Caco-2 (cell line): ENCODE measurements at regions not wholly inside any gene's neighbourhood (a gene's known extent, or its start where the extent isn't known, plus 50 kb on each side); places are given as distances from the start of the nearest gene placed in this dataset.

ENCODE experiments used
- BruUV-seq: library from RNA; stranded (reverse); fragments of 400-500 nt; replicated peaks from 2 replicates; lab custom pipeline; 2021; lab: Mats Ljungman, UMichigan
- CTCF ChIA-PET: fragments of 300-600 bp; sonication (Branson Sonifier 250); formaldehyde crosslinking; loops from one replicate; lab custom pipeline; 2022; ENCODE audit warnings: antibody characterized with exemption; lab: Charles Lee
- POLR2A ChIA-PET: fragments of 300-600 bp; sonication (Branson Sonifier 250); formaldehyde crosslinking; loops from one replicate; lab custom pipeline; 2022; ENCODE audit warnings: antibody characterized with exemption; lab: Charles Lee
- DNase-seq, 2 experiments: peaks; one replicate each; pipeline versions ENCODE4 v3.0.0 to v3.0.0-alpha.2; 2020 to 2022
- H3K27me3 ChIP-seq: replicated peaks from 2 replicates; pipeline ENCODE4 v1.6.0; 2011; ENCODE audit warnings: low read length; ENCODE audit not compliant: control insufficient read depth, insufficient read depth
- H3K36me3 ChIP-seq: 2 replicates; pipeline ENCODE4 v1.5.1; 2011; ENCODE audit warnings: low read length; ENCODE audit not compliant: control insufficient read depth, insufficient read depth
- H3K4me1 ChIP-seq: fragments of 250-450 bp; sonication (Bioruptor Pico); 2 replicates; pipeline ENCODE4 v1.5.1; 2020; ENCODE audit warnings: mild to moderate bottlenecking
- H3K4me3 ChIP-seq: 2 replicates; pipeline ENCODE4 v1.5.1; 2011; ENCODE audit warnings: low read depth, mild to moderate bottlenecking, control low read depth, low read length
- H3K9me3 ChIP-seq: fragments of 250-450 bp; sonication (Bioruptor Pico); 2 replicates; pipeline ENCODE4 v1.5.1; 2020; ENCODE audit warnings: mild to moderate bottlenecking, moderate library complexity
- H3K27ac Mint-ChIP-seq: one replicate; pipeline ENCODE4 v1.8.0; 2022; ENCODE audit warnings: mixed read lengths; ENCODE audit not compliant: unreplicated experiment
- H3K27me3 Mint-ChIP-seq: one replicate; pipeline ENCODE4 v1.8.0; 2022; ENCODE audit warnings: mixed read lengths; ENCODE audit not compliant: insufficient read depth, unreplicated experiment
- H3K36me3 Mint-ChIP-seq: one replicate; pipeline ENCODE4 v1.8.0; 2022; ENCODE audit warnings: mild to moderate bottlenecking, mixed read lengths; ENCODE audit not compliant: insufficient read depth, unreplicated experiment
- H3K4me1 Mint-ChIP-seq: one replicate; pipeline ENCODE4 v1.8.0; 2022; ENCODE audit warnings: low read depth, mixed read lengths; ENCODE audit not compliant: unreplicated experiment
- H3K4me3 Mint-ChIP-seq: one replicate; pipeline ENCODE4 v1.8.0; 2022; ENCODE audit warnings: mild to moderate bottlenecking, moderate library complexity, mixed read lengths; ENCODE audit not compliant: unreplicated experiment
- H3K9me3 Mint-ChIP-seq: one replicate; pipeline ENCODE4 v1.8.0; 2022; ENCODE audit warnings: mixed read lengths; ENCODE audit not compliant: unreplicated experiment
- intact Hi-C: fragments of 100-400 bp; cut with micrococcal nuclease; formaldehyde crosslinking; loops from one replicate; pipeline ENCODE4 v1.10.0; 2022; ENCODE audit not compliant: unreplicated experiment
- TF ChIP-seq, protein P1 (sequence below), 2 experiments: fragments of 200-600 bp in 1 of 2; IDR thresholded peaks; 1 replicate in 1 of 2; 2 replicates in 1 of 2; pipeline versions ENCODE4 v1.5.1 to v1.8.0; 2011 to 2022; ENCODE audit warnings: antibody characterized with exemption in 1 of 2, control low read depth in 1 of 2, inconsistent platforms in 1 of 2, low read depth in 1 of 2, low read length in 1 of 2, mild to moderate bottlenecking in 1 of 2, moderate library complexity in 1 of 2; ENCODE audit not compliant: insufficient read depth in 1 of 2, severe bottlenecking in 1 of 2, unreplicated experiment in 1 of 2

GRCh38 chr13:21987793-21988192 lies 316.9 kb downstream of the FGF9 start:
- Histone ChIP-seq H3K9me3 (no peaks in the 10 kb centered on the region), H3K4me1 (0 out of 2 replicates have a peak, but pooled peaks cover 4% of the 10 kb centered on the region), H3K36me3 (no peaks in the 10 kb centered on the region), H3K27me3 (no peaks in the 10 kb centered on the region), H3K4me3 (no peak overlapping the region)
- CTCF ChIA-PET = no interaction called here
- no peaks in the 10 kb centered on the region for H3K36me3 Mint-ChIP-seq
- H3K27me3 Mint-ChIP-seq = no peaks in the 10 kb centered on the region
- H3K4me3 Mint-ChIP-seq = no peak overlapping the region
- no TSS peak for BruUV-seq
- no peaks in the 10 kb centered on the region for H3K9me3 Mint-ChIP-seq
- no peaks in the 10 kb centered on the region for H3K4me1 Mint-ChIP-seq
- DNase-seq = no peak
- intact Hi-C loops = no loop called here
- POLR2A ChIA-PET = no interaction called here
- no peak overlapping the region for H3K27ac Mint-ChIP-seq
- TF ChIP-seq, protein P1, sequence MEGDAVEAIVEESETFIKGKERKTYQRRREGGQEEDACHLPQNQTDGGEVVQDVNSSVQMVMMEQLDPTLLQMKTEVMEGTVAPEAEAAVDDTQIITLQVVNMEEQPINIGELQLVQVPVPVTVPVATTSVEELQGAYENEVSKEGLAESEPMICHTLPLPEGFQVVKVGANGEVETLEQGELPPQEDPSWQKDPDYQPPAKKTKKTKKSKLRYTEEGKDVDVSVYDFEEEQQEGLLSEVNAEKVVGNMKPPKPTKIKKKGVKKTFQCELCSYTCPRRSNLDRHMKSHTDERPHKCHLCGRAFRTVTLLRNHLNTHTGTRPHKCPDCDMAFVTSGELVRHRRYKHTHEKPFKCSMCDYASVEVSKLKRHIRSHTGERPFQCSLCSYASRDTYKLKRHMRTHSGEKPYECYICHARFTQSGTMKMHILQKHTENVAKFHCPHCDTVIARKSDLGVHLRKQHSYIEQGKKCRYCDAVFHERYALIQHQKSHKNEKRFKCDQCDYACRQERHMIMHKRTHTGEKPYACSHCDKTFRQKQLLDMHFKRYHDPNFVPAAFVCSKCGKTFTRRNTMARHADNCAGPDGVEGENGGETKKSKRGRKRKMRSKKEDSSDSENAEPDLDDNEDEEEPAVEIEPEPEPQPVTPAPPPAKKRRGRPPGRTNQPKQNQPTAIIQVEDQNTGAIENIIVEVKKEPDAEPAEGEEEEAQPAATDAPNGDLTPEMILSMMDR (IDR thresholded peaks at IDR 0.05; ENCODE audit: insufficient read depth in 1 of 2, low read depth in 1 of 2, low read length in 1 of 2, severe bottlenecking in 1 of 2, unreplicated experiment in 1 of 2) = no peak

DNA sequence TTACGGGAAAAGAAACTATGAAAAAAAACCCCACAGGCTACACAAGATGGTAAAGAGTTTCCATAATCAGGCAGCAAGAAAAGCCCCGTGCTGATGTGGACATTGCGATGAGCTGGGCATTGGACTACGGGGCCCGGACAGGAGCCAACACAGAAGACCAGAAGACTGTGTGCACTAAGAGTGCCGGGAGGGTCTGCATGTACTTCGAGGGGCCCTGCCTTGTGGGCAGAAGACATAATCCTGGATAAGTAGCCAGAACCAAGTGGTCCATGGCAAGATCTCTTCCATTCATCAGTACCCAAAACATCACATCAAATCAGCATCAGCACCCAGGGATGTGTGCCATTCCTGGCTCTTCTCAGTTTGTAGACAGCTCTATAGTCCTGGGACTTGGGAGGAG lies 317.8 kb downstream of the FGF9 start:
- Mint-ChIP-seq H3K4me3 (no peak overlapping the region), H3K9me3 (no peaks in the 10 kb centered on the region), H3K27ac (no peak overlapping the region), H3K36me3 (no peaks in the 10 kb centered on the region), H3K27me3 (no peaks in the 10 kb centered on the region), H3K4me1 (no peaks in the 10 kb centered on the region)
- POLR2A ChIA-PET = no interaction called here
- Histone ChIP-seq H3K36me3 (no peaks in the 10 kb centered on the region), H3K9me3 (no peaks in the 10 kb centered on the region; the same call in 1 of the 2 replicates), H3K4me1 (0 out of 2 replicates have a peak, but pooled peaks cover 4% of the 10 kb centered on the region), H3K4me3 (no peak overlapping the region), H3K27me3 (no peaks in the 10 kb centered on the region)
- TF ChIP-seq, protein P1 (IDR thresholded peaks at IDR 0.05; ENCODE audit: insufficient read depth in 1 of 2, low read depth in 1 of 2, low read length in 1 of 2, severe bottlenecking in 1 of 2, unreplicated experiment in 1 of 2) = no peak
- BruUV-seq = no TSS peak
- DNase-seq = no peak
- intact Hi-C loops = no loop called here
- CTCF ChIA-PET = no interaction called here

DNA sequence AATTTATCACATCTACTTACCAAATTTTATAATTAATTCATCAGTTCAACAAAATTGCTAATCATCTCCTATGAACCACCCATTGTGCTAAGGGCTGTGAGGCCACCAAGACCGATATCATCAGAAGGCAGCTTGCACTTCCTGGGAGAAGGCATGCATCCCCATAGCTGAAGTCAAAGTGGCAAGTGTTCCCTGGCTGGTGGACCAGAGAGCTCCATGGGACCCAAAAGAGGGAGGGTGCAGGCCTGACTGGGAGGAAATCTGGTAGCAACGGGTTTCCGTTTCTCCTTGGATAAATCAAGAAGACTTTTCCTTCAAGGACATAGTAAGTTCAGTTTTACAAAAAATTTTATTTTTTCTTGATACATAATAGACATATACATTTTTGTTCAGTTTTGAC lies 325.2 kb downstream of the FGF9 start:
- Histone ChIP-seq H3K27me3 (no peaks in the 10 kb centered on the region), H3K9me3 (no peaks in the 10 kb centered on the region; the same call in 1 of the 2 replicates), H3K4me3 (no peak overlapping the region), H3K4me1 (no peaks in the 10 kb centered on the region), H3K36me3 (no peaks in the 10 kb centered on the region)
- H3K36me3 Mint-ChIP-seq = no peaks in the 10 kb centered on the region
- intact Hi-C loops = no loop called here
- CTCF ChIA-PET = no interaction called here
- POLR2A ChIA-PET = no interaction called here
- BruUV-seq = no TSS peak
- TF ChIP-seq, protein P1 (IDR thresholded peaks at IDR 0.05; ENCODE audit: insufficient read depth in 1 of 2, low read depth in 1 of 2, low read length in 1 of 2, severe bottlenecking in 1 of 2, unreplicated experiment in 1 of 2) = no peak
- DNase-seq = no peak
- no peak overlapping the region for H3K27ac Mint-ChIP-seq
- no peaks in the 10 kb centered on the region for H3K9me3 Mint-ChIP-seq
- H3K4me3 Mint-ChIP-seq = no peak overlapping the region
- peaks cover 6% of the 10 kb centered on the region for H3K27me3 Mint-ChIP-seq
- no peaks in the 10 kb centered on the region for H3K4me1 Mint-ChIP-seq
